ENCODE measurements at regions not wholly inside any gene's neighbourhood (a gene's known extent, or its start where the extent isn't known, plus 50 kb on each side); places are given as distances from the start of the nearest gene placed in this dataset.

DNA sequence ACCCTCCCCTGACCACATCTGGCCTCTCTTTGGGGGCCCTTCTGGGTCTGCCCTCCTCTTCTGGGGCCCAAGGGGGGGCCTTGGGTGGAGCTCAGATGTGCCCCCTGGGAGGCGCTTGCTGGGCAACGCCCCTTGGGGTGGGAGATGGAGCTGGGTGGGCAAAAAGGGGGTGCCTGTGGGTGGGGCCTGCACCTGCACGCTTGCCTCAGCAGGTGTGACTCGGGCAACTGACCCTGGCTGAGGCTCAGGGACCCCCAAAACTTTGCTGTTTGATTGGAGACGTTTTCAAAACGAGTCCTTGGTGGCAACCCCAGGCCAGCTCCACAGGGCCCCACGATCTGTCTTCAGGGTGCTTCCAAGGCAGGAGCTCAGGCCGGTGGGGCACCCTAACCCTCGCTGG, 105.3 kb downstream of the SIK1 start:
- H3K4me2 ChIP-seq = no peak overlapping the region
- peaks cover 37% of the 10 kb centered on the region for H3K4me1 ChIP-seq (ENCODE audit: insufficient read depth)
- H3K36me3 ChIP-seq (replicated peaks; ENCODE audit: insufficient read depth, low read depth) = no peaks in the 10 kb centered on the region
- no peaks in the 10 kb centered on the region for H4K20me1 ChIP-seq (ENCODE audit: insufficient read depth, poor library complexity, severe bottlenecking)
- no peaks in the 10 kb centered on the region for H3K27me3 ChIP-seq
- H2AFZ ChIP-seq = no peak overlapping the region
- no peaks in the 10 kb centered on the region for H3K9me3 ChIP-seq (ENCODE audit: low read depth)
- no peak overlapping the region for H3K4me3 ChIP-seq
- no peaks in the 10 kb centered on the region for H3K9me2 ChIP-seq (replicated peaks; ENCODE audit: insufficient read depth)
- WGBS (ENCODE audit: low lambda C conversion rate, missing lambda C conversion rate) = 92% methylated on average over 8 of the region's 9 CpGs
- no peaks in the 10 kb centered on the region for H3K79me2 ChIP-seq
- H3K27ac ChIP-seq = peak overlapping the region; percentile 92
- no peak for DNase-seq (ENCODE audit: low spot score)
- TF ChIP-seq EZH2 (IDR thresholded peaks at IDR 0.05; ENCODE audit: borderline replicate concordance) = no peak

DNA sequence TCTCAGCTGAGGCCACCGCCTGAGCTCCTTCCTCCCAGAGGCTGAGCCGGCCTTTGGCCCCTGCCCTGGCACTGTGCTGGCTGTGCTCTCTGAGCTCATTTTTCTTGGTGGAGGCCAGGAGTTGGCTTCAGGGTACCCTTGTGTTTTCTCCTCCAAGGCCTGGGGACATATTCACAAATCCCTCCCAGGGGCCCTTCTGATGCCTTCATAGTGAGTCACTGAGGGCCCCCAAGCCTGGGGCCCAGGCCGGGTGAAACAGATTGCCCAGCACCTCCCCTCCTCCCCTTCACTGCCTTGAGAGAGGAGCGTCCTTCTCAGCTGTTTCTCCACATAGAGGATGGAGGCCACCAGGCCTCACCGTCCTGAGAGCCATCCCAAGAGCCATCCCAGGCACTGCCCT, 105.8 kb downstream of the SIK1 start:
- no peaks in the 10 kb centered on the region for H3K36me3 ChIP-seq (replicated peaks; ENCODE audit: insufficient read depth, low read depth)
- WGBS (ENCODE audit: low lambda C conversion rate, missing lambda C conversion rate) = 77% methylated on average over 5 of the region's 5 CpGs
- peak; percentile 77 for DNase-seq (ENCODE audit: low spot score)
- H3K27ac ChIP-seq = peak overlapping the region; percentile 92
- no peak overlapping the region for H3K4me2 ChIP-seq
- no peaks in the 10 kb centered on the region for H3K79me2 ChIP-seq
- no peaks in the 10 kb centered on the region for H3K9me2 ChIP-seq (replicated peaks; ENCODE audit: insufficient read depth)
- H3K4me1 ChIP-seq (ENCODE audit: insufficient read depth) = peaks cover 34% of the 10 kb centered on the region
- H3K4me3 ChIP-seq = no peak overlapping the region
- H2AFZ ChIP-seq = no peak overlapping the region
- no peaks in the 10 kb centered on the region for H3K9me3 ChIP-seq (ENCODE audit: low read depth)
- no peaks in the 10 kb centered on the region for H4K20me1 ChIP-seq (ENCODE audit: insufficient read depth, poor library complexity, severe bottlenecking)
- H3K27me3 ChIP-seq = no peaks in the 10 kb centered on the region
- TF ChIP-seq EZH2phosphoT487 (IDR thresholded peaks at IDR 0.05; ENCODE audit: low read depth, severe bottlenecking, unreplicated experiment) = no peak
- TF ChIP-seq, protein P1, sequence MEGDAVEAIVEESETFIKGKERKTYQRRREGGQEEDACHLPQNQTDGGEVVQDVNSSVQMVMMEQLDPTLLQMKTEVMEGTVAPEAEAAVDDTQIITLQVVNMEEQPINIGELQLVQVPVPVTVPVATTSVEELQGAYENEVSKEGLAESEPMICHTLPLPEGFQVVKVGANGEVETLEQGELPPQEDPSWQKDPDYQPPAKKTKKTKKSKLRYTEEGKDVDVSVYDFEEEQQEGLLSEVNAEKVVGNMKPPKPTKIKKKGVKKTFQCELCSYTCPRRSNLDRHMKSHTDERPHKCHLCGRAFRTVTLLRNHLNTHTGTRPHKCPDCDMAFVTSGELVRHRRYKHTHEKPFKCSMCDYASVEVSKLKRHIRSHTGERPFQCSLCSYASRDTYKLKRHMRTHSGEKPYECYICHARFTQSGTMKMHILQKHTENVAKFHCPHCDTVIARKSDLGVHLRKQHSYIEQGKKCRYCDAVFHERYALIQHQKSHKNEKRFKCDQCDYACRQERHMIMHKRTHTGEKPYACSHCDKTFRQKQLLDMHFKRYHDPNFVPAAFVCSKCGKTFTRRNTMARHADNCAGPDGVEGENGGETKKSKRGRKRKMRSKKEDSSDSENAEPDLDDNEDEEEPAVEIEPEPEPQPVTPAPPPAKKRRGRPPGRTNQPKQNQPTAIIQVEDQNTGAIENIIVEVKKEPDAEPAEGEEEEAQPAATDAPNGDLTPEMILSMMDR (IDR thresholded peaks at IDR 0.05; ENCODE audit: poor library complexity) = no peak

DNA sequence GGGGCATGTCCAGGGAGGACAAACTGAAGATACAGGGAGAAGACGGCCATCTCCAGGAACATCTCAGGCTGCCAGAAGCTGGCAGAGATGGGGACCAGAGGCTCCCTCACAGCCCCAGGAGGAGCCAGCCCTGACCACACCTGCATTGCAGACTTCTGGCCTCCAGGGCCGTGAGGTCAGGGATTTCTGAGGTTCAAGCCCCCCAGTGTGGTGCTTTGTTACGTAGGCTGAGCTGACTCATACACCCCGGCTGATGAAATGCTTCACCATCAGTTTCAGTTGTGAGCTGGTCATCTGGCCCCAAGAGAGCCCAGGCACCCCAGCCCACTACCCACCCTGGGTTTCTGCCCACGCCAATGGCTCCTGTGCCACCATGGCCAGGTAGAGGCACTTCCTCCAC, 106.4 kb downstream of the SIK1 start:
- no peak for DNase-seq (ENCODE audit: low spot score)
- H3K4me2 ChIP-seq = no peak overlapping the region
- no peaks in the 10 kb centered on the region for H3K9me3 ChIP-seq (ENCODE audit: low read depth)
- WGBS (ENCODE audit: low lambda C conversion rate, missing lambda C conversion rate) = 98% methylated on average over 4 of the region's 5 CpGs
- H3K27ac ChIP-seq = peak overlapping the region; percentile 92
- no peak overlapping the region for H2AFZ ChIP-seq
- no peaks in the 10 kb centered on the region for H3K9me2 ChIP-seq (replicated peaks; ENCODE audit: insufficient read depth)
- H3K27me3 ChIP-seq = no peaks in the 10 kb centered on the region
- H4K20me1 ChIP-seq (ENCODE audit: insufficient read depth, poor library complexity, severe bottlenecking) = no peaks in the 10 kb centered on the region
- H3K36me3 ChIP-seq (replicated peaks; ENCODE audit: insufficient read depth, low read depth) = no peaks in the 10 kb centered on the region
- H3K4me3 ChIP-seq = no peak overlapping the region
- no peaks in the 10 kb centered on the region for H3K79me2 ChIP-seq
- no peak for TF ChIP-seq EZH2phosphoT487 (IDR thresholded peaks at IDR 0.05; ENCODE audit: low read depth, severe bottlenecking, unreplicated experiment)
- peaks cover 32% of the 10 kb centered on the region for H3K4me1 ChIP-seq (ENCODE audit: insufficient read depth)

DNA sequence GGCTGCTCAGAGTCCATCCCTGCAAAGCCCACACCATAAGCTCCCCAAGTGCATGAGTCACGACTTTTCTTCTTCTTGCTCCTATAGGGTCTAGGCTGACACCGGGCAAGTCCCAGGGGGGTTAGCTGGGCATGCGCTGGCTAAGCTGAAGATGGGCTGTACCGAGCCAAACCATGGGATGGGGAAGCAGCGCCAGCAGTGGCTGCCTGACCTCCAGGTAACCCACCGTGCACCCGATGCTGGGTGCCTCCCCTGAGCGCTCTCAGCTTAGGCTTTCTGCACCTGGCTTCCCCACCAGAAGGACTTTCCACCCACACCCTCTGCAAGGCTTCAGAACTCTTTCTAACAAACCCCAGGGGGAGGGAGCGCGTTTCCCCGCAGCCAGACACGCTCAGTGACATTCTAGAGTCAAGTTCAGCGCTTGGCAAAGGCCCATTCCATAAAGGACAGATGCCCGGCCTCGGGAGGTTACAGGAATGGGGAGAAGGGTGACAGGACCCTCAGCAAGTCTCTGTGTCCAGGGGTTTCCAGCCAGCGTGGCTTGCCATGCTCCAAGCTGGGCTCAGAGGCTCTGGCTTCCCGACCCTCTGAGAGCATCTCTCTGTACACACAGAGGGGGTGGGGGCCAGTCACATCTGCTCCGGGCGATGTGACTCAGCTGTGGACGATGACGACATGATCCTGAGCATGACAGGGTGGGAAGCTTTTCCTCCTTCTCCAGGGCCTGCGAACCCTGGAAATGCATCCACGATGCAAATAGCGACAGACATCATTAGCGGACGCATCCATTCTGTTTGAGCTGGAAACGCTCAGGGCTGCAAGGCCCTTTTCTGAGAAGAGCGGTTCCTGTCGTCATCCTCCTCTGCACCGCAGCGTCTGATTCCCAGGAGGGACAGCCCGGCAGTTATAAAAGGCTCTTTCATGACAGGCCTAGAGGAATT, 107.8 kb downstream of the SIK1 start:
- Histone ChIP-seq H3K79me2 (no peaks in the 10 kb centered on the region), H3K4me3 (no peak overlapping the region), H3K27ac (peak overlapping the region; percentile 92), H4K20me1 (ENCODE audit: insufficient read depth, poor library complexity, severe bottlenecking) (no peaks in the 10 kb centered on the region), H3K36me3 (replicated peaks; ENCODE audit: insufficient read depth, low read depth) (no peaks in the 10 kb centered on the region), H3K27me3 (no peaks in the 10 kb centered on the region), H3K4me2 (no peak overlapping the region), H3K4me1 (ENCODE audit: insufficient read depth) (peaks cover 32% of the 10 kb centered on the region), H3K9me2 (replicated peaks; ENCODE audit: insufficient read depth) (no peaks in the 10 kb centered on the region), H2AFZ (no peak overlapping the region), H3K9me3 (ENCODE audit: low read depth) (no peaks in the 10 kb centered on the region)
- TF ChIP-seq EZH2 (IDR thresholded peaks at IDR 0.05; ENCODE audit: borderline replicate concordance) (no peak), EZH2phosphoT487 (IDR thresholded peaks at IDR 0.05; ENCODE audit: low read depth, severe bottlenecking, unreplicated experiment) (no peak)
- TF ChIP-seq, protein P1 (IDR thresholded peaks at IDR 0.05; ENCODE audit: poor library complexity) = no peak
- DNase-seq (ENCODE audit: low spot score) = peak; percentile 72
- 63% methylated on average over 32 of the region's 32 CpGs for WGBS (ENCODE audit: low lambda C conversion rate, missing lambda C conversion rate)
